ENCODE measurements at regions not wholly inside any gene's neighbourhood (a gene's known extent, or its start where the extent isn't known, plus 50 kb on each side); places are given as distances from the start of the nearest gene placed in this dataset.

GRCh38 chr5:118555727-118556126 lies 432.6 kb downstream of the DTWD2 start:
- TF ChIP-seq CTCF (IDR thresholded peaks at IDR 0.05) (no peak), EZH2phosphoT487 (IDR thresholded peaks at IDR 0.05) (no peak), EZH2 (IDR thresholded peaks at IDR 0.05) (no peak)

Measured in neural progenitor cell (in vitro differentiated cells).